ENCODE measurements at regions not wholly inside any gene's neighbourhood (a gene's known extent, or its start where the extent isn't known, plus 50 kb on each side); places are given as distances from the start of the nearest gene placed in this dataset.

DNA sequence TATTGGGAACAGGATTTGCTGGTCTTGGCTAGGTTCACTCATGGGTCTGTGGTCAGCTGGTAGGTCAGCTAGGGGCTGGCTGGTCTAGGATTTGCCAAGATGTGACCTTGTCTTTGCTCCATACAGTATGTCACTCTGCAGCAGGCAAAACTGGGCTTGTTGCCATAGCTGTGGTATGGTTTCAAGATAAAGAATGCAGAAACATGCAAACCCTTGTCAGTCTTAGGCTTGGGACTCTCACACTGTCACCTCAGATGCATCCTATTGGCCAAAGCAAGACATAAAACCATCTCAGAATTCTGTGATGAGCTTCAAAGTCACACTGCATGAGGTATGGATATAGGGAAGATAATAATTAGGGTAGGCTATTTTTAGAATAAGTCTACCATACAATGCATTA is 66.6 kb upstream of the TBC1D5 start:
- no peak for DNase-seq
- intact Hi-C loops (cut with DNase I) = no loop called here

DNA sequence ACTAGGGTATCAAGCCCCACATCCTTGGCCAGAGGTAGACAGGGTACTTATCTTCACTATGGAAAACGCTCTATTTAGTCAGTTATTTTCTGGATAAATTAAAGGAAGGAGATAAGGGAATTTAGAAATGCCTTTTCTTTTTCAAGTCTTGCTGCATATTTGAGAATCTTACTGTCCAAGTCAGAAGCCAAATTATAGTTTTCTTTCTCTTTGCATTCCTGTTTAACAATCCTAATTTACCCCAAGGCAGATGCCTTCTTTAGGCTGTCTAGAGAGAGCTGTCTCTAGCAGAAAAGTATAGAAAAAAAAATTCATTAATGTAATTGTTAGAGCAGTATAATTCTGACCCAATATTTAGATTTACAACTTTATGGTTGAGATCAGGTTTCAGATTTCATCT is 64.4 kb upstream of the TBC1D5 start:
- DNase-seq = no peak
- intact Hi-C loops (cut with DNase I) = no loop called here

DNA sequence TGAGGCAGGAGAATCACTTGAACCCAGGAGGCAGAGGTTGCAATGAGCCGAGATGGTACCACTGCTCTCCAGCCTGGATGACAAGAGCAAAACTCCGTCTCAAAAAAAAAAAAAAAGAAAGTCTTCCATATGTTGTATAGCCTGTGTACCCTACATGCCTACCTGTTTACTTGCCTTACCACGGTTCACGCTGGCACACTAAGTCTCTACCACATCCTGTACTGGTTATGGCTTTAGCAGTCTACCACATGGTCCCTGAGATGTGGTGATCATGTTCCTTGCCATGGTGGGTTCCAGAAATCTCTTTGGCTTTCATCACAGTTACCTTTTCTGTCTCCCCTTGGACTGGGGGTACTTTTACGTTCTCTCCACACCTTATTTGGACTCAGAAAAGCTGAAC is 63.8 kb upstream of the TBC1D5 start:
- intact Hi-C loops (cut with DNase I) = no loop called here
- no peak for DNase-seq

DNA sequence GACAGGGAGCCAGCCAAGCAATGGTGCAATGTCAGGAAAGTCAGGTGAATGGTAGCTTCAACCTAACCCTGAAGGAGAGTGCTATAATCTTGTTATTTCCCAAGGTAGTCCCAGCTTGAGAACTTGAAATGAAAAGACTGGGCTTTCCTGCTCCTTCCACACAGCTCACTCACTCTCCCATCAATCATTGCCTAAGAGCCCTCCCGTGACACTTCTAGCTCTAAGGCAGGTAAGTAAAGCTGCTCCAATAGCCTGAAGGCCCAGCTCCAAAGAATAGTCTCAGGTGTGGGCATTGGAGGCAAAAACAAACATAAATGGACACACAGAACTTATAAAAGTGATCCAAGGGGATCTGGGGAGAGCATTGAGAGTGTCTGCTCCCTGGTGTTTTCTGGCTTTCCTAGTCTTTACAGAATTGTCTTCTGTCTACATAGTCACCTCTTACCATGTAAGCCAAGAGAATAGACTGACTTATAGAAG is 63.1 kb upstream of the TBC1D5 start:
- intact Hi-C loops (cut with DNase I) = no loop called here
- DNase-seq = no peak

DNA sequence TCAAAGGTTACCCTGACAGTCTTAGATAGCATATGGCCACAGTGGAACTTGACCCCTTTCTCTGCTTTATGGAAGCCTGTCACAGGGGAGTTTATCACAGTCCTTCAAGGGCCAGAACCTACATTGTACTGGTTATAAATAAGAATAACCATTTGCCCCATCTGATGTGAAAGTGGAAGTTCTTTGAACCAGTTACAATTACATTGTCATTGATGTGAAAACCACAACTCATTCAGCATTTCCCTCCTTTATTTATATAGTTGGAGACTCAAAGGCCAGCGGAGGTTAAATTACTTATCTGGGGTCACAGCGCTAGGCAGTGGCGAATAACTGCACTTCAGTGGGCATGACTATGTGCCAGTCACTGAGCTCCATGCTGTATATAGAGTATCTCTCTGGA is 60.5 kb upstream of the TBC1D5 start:
- no peak for DNase-seq
- intact Hi-C loops (cut with DNase I) = no loop called here

DNA sequence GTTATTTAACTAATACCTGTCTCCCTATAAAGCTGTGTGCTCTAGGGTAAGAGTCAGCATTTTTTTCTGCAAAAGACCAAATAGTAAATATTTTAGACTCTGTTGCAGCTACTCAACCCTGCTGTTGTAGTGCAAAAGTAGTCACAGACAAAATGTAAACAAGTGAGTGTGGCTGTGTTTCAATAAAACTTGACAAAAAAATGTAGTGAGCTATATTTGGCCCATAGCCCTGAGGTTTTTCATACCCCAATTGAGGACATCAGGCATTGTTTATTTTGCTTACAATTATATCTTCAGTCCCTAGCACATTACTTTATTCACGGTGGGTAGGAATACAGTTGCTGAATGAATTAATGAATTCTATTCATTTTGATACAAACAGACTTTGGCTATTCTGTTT is 58.7 kb upstream of the TBC1D5 start:
- no peak for DNase-seq
- intact Hi-C loops (cut with DNase I) = no loop called here

DNA sequence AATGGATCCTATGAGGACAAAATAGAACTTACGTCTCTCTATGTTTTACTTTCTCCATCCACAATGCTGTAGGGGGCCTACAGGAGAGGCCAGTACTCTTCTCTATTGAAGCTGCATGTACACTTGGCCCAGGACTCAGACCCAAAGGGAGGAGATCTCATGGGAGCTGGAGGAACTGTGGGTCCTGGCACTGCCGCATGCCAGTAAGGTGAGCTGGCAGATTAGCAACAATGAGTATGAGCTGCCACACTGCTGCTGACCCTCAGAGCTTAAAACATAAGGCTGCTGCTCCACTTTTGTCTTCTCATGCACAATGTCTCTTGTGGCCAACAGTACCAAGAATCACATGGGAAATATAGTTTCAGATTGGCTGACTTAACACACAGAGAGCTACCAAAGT is 57.8 kb upstream of the TBC1D5 start:
- DNase-seq = no peak
- intact Hi-C loops (cut with DNase I) = no loop called here

DNA sequence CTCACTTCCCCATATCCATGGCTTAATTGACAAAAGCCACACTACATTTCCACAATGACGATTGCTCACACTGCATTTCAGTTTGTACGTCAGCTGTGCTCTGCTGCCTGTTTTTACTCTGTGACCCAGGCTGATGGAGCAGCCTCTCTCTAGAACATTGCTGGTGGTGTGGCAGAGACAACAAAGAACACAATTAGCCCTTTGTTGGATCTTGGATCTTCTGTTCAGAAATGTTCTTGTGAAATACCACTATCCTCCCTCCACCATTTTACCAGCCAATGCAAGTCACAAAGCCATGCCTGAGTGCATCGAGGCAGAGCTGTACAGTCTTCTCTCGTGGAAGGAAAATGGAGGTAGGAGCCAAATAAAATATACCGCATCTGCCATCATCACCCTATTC is 56.9 kb upstream of the TBC1D5 start:
- intact Hi-C loops (cut with DNase I) = no loop called here
- peak in 18 of 42 donors; percentile 2 to 53 (median 30) for DNase-seq

DNA sequence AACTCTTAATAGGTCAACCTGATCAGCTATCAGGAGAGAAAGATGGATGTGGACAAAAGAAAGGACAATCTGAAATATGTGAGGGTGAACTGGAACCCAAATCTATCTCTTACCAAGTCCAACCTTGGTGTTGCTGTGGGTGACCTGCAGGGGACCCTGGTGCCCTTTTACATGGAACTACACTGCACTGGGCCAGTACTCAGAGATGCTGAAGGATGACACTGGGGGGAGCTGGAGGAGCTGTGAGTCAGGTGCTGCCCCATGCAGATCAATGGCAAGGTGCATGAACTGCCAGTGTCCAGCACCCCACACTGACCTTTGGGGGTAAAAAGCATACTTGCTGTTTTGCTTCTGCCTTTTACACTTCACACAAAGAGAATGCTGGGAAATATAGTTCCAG is 55.6 kb upstream of the TBC1D5 start:
- no peak for DNase-seq
- intact Hi-C loops (cut with DNase I) = no loop called here

DNA sequence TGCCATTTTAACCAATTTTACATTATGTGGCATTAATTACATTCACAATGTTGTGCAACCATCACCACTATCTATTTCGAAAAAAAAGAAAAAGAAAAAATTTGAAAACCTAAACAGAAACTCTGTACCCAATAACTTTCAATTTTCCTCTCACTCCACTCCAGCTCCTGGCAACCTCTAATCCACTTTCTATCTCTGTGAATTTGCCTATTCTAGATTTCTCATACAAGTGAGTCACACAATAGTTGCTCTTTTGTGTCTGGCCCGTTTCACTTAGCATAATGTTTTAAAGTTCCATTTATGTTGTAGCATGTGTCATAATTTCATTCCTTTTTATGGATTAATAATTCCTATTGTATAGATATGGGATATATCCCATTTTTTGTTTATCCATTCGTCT is 53.3 kb upstream of the TBC1D5 start:
- intact Hi-C loops (cut with DNase I) = no loop called here
- no peak for DNase-seq

DNA sequence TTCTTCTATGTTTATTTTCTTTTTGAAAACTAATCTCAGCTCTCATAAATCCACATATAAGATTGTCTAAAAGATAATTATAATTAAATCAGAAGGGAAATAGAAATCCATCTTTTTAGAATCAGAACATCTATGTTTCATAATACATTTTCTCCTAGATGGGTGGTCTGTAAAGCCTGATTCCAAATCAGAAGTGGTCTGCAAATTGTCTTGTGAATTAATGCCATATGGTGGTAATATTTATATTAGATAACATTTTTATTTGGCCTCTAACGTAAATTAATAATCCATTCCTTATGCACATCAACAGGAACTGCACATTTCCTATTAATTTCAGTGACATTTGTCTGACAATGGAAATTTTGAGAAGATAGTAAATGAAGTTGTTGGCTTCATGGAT is 52.8 kb upstream of the TBC1D5 start:
- intact Hi-C loops (cut with DNase I) = no loop called here
- no peak for DNase-seq

DNA sequence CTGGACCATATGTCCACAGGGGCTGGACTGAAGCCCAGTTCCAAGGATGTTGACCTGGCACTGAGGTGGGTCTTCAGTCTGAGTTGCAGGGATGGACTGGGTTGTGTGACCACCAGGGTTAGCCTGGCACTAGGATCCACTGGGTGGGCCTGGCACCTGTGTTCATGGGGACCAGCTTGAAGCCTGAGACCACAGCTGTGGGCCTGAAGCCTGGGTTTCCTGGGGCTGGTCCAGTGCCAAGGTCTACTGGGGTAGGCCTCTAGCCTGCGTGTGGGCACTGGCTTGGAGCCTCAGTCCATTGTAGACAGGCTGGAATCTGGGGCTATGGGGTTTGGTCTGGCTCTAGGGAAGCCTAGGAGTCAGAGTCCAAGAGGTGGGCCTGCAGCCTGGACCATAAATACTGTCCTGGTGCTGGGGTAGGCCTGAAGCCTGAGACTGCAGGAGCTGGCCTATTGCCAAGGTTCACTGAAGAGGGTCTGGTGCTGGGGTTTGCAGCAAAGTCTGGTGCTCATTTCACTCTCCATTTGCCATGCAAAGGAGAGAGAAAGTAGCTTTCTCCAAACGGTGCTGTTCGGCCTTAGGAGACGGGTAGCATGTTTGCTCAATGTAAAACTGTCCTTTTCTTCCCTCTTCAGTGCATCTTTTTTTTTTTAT is 51.2 kb upstream of the TBC1D5 start:
- DNase-seq = no peak
- intact Hi-C loops (cut with DNase I) = no loop called here

Measured in head of caudate nucleus (tissue), 42 donors.